ENCODE measurements at regions not wholly inside any gene's neighbourhood (a gene's known extent, or its start where the extent isn't known, plus 50 kb on each side); places are given as distances from the start of the nearest gene placed in this dataset.

DNA sequence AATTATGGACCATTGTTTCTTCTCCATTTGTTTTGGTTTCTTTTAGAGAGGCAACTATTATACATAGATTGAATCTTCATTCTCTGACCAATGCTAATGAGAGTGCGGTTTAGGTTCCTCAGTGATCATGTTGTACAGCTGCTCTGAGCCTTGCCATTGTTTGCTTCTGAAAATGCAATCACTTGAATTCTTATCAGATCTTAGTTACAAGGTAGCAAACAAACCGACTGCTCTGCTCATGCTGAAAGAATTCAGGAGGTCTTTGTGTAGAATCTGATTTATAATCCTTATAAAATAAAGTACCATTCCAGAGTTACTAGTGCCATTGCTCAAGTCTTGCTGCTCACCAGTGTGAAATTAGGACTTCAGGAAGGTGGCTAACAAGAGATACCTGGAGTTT, 569.1 kb upstream of the ID4 start:
- TF ChIP-seq SP1 (IDR thresholded peaks at IDR 0.05) (no peak), FOXM1 (IDR thresholded peaks at IDR 0.05; ENCODE audit: borderline replicate concordance) (no peak), BHLHE40 (IDR thresholded peaks at IDR 0.05; ENCODE audit: borderline replicate concordance) (no peak), ARNT (IDR thresholded peaks at IDR 0.05) (no peak), ELF4 (IDR thresholded peaks at IDR 0.05) (no peak), HDGF (IDR thresholded peaks at IDR 0.05; ENCODE audit: borderline replicate concordance) (no peak), TARDBP (IDR thresholded peaks at IDR 0.05) (no peak), NFRKB (IDR thresholded peaks at IDR 0.05) (no peak)

Measured in HEK293T (cell line).